ENCODE measurements at regions not wholly inside any gene's neighbourhood (a gene's known extent, or its start where the extent isn't known, plus 50 kb on each side); places are given as distances from the start of the nearest gene placed in this dataset.

DNA sequence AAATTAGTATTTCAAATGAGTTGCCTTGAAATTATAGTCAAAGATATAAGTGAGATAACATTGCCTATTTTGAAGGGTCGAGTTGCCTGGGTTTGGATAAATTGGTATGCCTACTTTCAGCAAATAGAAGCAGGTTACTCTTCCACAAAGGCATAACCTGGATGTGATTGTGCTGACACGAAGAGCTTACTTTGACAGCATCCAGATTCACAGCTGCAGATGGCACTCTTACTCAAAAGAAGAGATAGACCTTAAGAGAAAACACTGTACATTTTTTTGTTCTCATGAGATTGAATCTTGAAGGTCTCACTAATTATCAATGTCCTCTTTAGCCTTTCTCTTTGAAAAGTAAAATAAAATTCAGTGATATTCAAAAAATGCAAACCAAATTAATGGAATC, 1338.7 kb downstream of the REEP3 start:
- Histone ChIP-seq H3K9me3 (no peaks in the 10 kb centered on the region), H3K4me1 (no peaks in the 10 kb centered on the region), H3K36me3 (no peaks in the 10 kb centered on the region), H3K27me3 (no peaks in the 10 kb centered on the region), H3K4me3 (no peak overlapping the region), H3K27ac (no peak overlapping the region)
- no peak for TF ChIP-seq POLR2A (IDR thresholded peaks at IDR 0.05)
- TF ChIP-seq, protein P1, sequence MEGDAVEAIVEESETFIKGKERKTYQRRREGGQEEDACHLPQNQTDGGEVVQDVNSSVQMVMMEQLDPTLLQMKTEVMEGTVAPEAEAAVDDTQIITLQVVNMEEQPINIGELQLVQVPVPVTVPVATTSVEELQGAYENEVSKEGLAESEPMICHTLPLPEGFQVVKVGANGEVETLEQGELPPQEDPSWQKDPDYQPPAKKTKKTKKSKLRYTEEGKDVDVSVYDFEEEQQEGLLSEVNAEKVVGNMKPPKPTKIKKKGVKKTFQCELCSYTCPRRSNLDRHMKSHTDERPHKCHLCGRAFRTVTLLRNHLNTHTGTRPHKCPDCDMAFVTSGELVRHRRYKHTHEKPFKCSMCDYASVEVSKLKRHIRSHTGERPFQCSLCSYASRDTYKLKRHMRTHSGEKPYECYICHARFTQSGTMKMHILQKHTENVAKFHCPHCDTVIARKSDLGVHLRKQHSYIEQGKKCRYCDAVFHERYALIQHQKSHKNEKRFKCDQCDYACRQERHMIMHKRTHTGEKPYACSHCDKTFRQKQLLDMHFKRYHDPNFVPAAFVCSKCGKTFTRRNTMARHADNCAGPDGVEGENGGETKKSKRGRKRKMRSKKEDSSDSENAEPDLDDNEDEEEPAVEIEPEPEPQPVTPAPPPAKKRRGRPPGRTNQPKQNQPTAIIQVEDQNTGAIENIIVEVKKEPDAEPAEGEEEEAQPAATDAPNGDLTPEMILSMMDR (IDR thresholded peaks at IDR 0.05) = no peak
- no peak for DNase-seq

DNA sequence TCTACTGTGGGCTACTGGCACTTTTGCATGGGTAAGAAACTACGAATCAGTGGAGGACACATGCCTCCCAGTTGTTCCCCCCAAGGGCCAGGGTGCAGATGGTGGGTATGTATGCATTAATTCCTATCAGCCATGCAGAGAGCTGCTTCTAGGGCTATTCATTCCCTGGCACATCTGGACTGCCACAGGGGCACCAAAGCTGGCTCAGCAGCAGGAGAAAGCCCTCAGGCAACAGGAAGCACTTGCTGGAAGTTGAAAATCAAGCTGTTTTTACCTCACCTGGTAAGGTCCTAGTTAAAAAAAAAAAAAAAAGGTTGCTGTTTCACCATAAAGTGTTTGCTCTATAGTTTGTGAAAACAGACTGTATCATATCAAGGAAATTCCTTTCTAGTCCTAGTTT, 1342.6 kb downstream of the REEP3 start:
- TF ChIP-seq, protein P1 (IDR thresholded peaks at IDR 0.05) = no peak
- TF ChIP-seq POLR2A (IDR thresholded peaks at IDR 0.05) = no peak
- H3K27me3 ChIP-seq = no peaks in the 10 kb centered on the region
- H3K36me3 ChIP-seq = no peaks in the 10 kb centered on the region
- H3K27ac ChIP-seq = no peak overlapping the region
- no peaks in the 10 kb centered on the region for H3K9me3 ChIP-seq
- no peaks in the 10 kb centered on the region for H3K4me1 ChIP-seq
- DNase-seq = no peak
- H3K4me3 ChIP-seq = no peak overlapping the region

DNA sequence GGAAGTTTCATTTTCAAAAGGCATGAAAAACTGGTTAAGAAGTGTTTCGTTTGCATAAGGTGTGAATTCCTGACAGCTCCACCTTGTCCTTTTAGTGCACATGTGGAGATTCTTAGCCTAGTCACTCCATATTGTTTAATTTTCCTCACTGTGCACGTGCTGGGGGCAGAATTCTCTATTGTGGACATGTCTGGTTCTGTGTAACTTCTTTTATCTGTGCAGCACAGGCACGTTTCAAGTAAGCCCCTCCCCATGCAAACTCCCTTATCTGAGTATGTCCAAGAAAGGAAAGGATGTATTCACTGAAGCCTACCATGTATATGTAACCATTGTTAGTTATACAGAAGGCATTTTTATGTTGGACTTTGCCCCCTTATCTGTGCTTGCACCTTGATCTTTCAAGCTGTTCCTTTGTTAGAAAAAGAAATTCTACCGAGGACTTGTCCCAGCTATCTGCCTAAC, 1346.3 kb downstream of the REEP3 start:
- DNase-seq = no peak
- H3K36me3 ChIP-seq = no peaks in the 10 kb centered on the region
- no peak overlapping the region for H3K27ac ChIP-seq
- H3K4me1 ChIP-seq = no peaks in the 10 kb centered on the region
- no peak for TF ChIP-seq POLR2A (IDR thresholded peaks at IDR 0.05)
- TF ChIP-seq, protein P1 (IDR thresholded peaks at IDR 0.05) = no peak
- no peaks in the 10 kb centered on the region for H3K9me3 ChIP-seq
- no peaks in the 10 kb centered on the region for H3K27me3 ChIP-seq
- no peak overlapping the region for H3K4me3 ChIP-seq

DNA sequence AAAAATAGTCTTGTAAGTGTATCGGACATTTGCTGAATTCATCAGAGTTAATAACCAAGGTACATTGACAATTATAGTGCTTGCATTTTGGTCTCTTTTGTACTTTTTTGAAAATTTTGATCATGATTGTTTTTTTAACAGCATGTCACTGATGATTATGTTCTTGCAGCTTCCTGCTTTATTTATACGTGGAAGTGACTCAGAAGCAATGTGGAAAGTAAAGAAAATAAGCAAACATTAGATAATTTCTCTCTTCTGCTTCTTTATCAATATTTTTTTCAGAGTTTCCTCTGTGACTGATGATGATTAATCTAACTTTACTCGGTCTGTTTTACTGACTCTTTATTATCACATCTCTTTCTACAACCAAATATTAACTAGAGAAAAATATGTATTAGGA, 1351.9 kb downstream of the REEP3 start:
- H3K36me3 ChIP-seq = no peaks in the 10 kb centered on the region

DNA sequence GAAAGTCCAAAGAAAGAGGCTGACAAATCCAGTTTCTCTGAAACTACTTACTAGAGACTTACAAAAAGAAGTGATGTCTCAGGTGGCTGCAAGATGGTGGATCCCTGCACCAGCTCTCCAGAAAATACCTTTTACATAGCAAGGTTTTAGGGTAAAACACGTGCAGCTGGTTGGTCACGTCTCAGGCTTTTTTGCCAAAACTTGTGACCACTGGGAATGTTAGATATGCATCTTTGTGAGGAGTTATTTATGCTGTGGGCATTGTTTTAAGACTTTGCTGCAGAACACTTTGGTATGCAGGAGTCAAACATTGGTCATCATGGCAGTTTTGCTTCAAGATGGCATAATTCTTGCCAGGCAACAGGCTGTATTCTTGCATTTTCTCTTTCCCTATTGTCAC, 1352.8 kb downstream of the REEP3 start:
- H3K9me3 ChIP-seq = no peaks in the 10 kb centered on the region
- no peak for DNase-seq
- H3K4me3 ChIP-seq = no peak overlapping the region
- H3K27me3 ChIP-seq = no peaks in the 10 kb centered on the region
- H3K27ac ChIP-seq = no peak overlapping the region
- no peaks in the 10 kb centered on the region for H3K36me3 ChIP-seq
- TF ChIP-seq, protein P1 (IDR thresholded peaks at IDR 0.05) = no peak
- TF ChIP-seq POLR2A (IDR thresholded peaks at IDR 0.05) = no peak
- H3K4me1 ChIP-seq = no peaks in the 10 kb centered on the region

More for the DNA sequence above, 1351.9 kb downstream of the REEP3 start:
- Histone ChIP-seq H3K9me3 (no peaks in the 10 kb centered on the region), H3K4me3 (no peak overlapping the region), H3K4me1 (no peaks in the 10 kb centered on the region), H3K27ac (no peak overlapping the region), H3K27me3 (no peaks in the 10 kb centered on the region)
- no peak for DNase-seq
- TF ChIP-seq, protein P1 (IDR thresholded peaks at IDR 0.05) = no peak
- TF ChIP-seq POLR2A (IDR thresholded peaks at IDR 0.05) = no peak

DNA sequence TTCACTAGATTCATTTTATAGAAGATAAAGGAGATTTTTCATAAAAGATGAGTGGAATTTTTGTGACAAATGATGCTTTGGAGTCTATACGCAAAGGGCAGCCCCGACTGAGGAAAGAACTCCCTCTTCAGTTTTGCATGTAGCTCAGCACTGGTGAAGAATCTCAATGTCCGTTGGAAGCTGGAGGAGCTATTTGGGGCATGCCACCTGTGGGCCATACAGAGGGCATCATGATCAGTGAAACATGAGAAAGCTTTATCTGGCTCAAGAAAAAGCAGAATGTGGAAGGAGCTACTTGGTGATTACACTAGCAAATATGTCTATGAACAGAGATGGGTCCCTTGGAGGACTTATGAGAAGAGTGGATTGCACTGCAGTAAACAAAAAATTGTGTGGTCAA, 1359.3 kb downstream of the REEP3 start:
- DNase-seq = no peak
- Histone ChIP-seq H3K27me3 (no peaks in the 10 kb centered on the region), H3K27ac (no peak overlapping the region), H3K4me3 (no peak overlapping the region), H3K36me3 (no peaks in the 10 kb centered on the region), H3K9me3 (no peaks in the 10 kb centered on the region), H3K4me1 (no peaks in the 10 kb centered on the region)
- no peak for TF ChIP-seq POLR2A (IDR thresholded peaks at IDR 0.05)
- TF ChIP-seq, protein P1 (IDR thresholded peaks at IDR 0.05) = no peak

Measured in Peyer's patch (tissue), 4 donors.